Trophoblast cell (in vitro differentiated cells and primary cell): ENCODE measurements at regions not wholly inside any gene's neighbourhood (a gene's known extent, or its start where the extent isn't known, plus 50 kb on each side); places are given as distances from the start of the nearest gene placed in this dataset.

ENCODE experiments used
- DNase-seq, 2 donors: peaks; one replicate each; pipeline ENCODE4 v3.0.0-alpha.2; 2016
- H2AFZ ChIP-seq: 2 replicates; pipeline ENCODE4 v1.6.1; 2013; ENCODE audit warnings: low read length, moderate library complexity, mild to moderate bottlenecking; ENCODE audit not compliant: insufficient read depth, poor library complexity
- H2AK5ac ChIP-seq: 2 replicates; pipeline ENCODE4 v1.6.1; 2013; ENCODE audit warnings: mild to moderate bottlenecking, low read length
- H2BK120ac ChIP-seq: 2 replicates; pipeline ENCODE4 v1.6.1; 2013; ENCODE audit warnings: low read length, mild to moderate bottlenecking, moderate library complexity; ENCODE audit not compliant: insufficient read depth, poor library complexity
- H2BK12ac ChIP-seq: 2 replicates; pipeline ENCODE4 v1.6.1; 2013; ENCODE audit warnings: mild to moderate bottlenecking, low read length, moderate library complexity
- H2BK5ac ChIP-seq: 2 replicates; pipeline ENCODE4 v1.6.1; 2013; ENCODE audit warnings: low read length, low read depth, moderate library complexity, mild to moderate bottlenecking; ENCODE audit not compliant: poor library complexity
- H3K14ac ChIP-seq: 2 replicates; pipeline ENCODE4 v1.6.1; 2013; ENCODE audit warnings: mild to moderate bottlenecking, low read length
- H3K18ac ChIP-seq: 2 replicates; pipeline ENCODE4 v1.6.1; 2013; ENCODE audit warnings: mild to moderate bottlenecking, low read length
- H3K23ac ChIP-seq: 2 replicates; pipeline ENCODE4 v1.6.1; 2013; ENCODE audit warnings: low read length
- H3K27ac ChIP-seq: 2 replicates; pipeline ENCODE4 v1.5.1; 2013; ENCODE audit warnings: low read depth, mild to moderate bottlenecking, inconsistent platforms, low read length, moderate library complexity
- H3K27me3 ChIP-seq: 2 replicates; pipeline ENCODE4 v1.6.1; 2013; ENCODE audit warnings: inconsistent platforms, mild to moderate bottlenecking, low read length, moderate library complexity; ENCODE audit not compliant: insufficient read depth
- H3K36me3 ChIP-seq, 2 experiments: 1 replicate in 1 of 2; 2 replicates in 1 of 2; pipeline ENCODE4 v1.6.1; 2013; ENCODE audit warnings: low read length in 2 of 2, mild to moderate bottlenecking in 2 of 2, moderate library complexity in 1 of 2; ENCODE audit not compliant: insufficient read depth in 2 of 2, control insufficient read depth in 1 of 2
- H3K4ac ChIP-seq: 2 replicates; pipeline ENCODE4 v1.6.1; 2013; ENCODE audit warnings: low read depth, mild to moderate bottlenecking, low read length, moderate library complexity
- H3K4me1 ChIP-seq, 2 experiments: 1 replicate in 1 of 2; 2 replicates in 1 of 2; pipeline ENCODE4 v1.6.1; 2013; ENCODE audit warnings: low read length in 2 of 2, mild to moderate bottlenecking in 2 of 2, moderate library complexity in 1 of 2; ENCODE audit not compliant: insufficient read depth in 2 of 2, control insufficient read depth in 1 of 2
- H3K4me2 ChIP-seq: 2 replicates; pipeline ENCODE4 v1.6.1; 2013; ENCODE audit warnings: inconsistent platforms, mild to moderate bottlenecking, low read length, moderate library complexity
- H3K4me3 ChIP-seq: 2 replicates; pipeline ENCODE4 v1.5.1; 2013; ENCODE audit warnings: mild to moderate bottlenecking, low read depth, low read length, inconsistent platforms
- H3K79me1 ChIP-seq: one replicate; pipeline ENCODE4 v1.6.1; 2013; ENCODE audit warnings: low read length
- H3K79me2 ChIP-seq: 2 replicates; pipeline ENCODE4 v1.6.1; 2013; ENCODE audit warnings: low read length, mild to moderate bottlenecking; ENCODE audit not compliant: control insufficient read depth, insufficient read depth, poor library complexity
- H3K9ac ChIP-seq: 2 replicates; pipeline ENCODE4 v1.6.1; 2013; ENCODE audit warnings: mild to moderate bottlenecking, low read length
- H3K9me3 ChIP-seq: 2 replicates; pipeline ENCODE4 v1.6.1; 2013; ENCODE audit warnings: low read depth, mild to moderate bottlenecking, control low read depth, inconsistent platforms, low read length; ENCODE audit not compliant: insufficient read depth
- H4K12ac ChIP-seq: 2 replicates; pipeline ENCODE4 v1.6.1; 2013; ENCODE audit warnings: low read depth, mild to moderate bottlenecking, low read length, moderate library complexity
- H4K8ac ChIP-seq: 2 replicates; pipeline ENCODE4 v1.6.1; 2013; ENCODE audit warnings: low read depth, mild to moderate bottlenecking, low read length, moderate library complexity
- H4K91ac ChIP-seq: one replicate; pipeline ENCODE4 v1.6.1; 2013; ENCODE audit warnings: low read depth, mild to moderate bottlenecking, low read length, moderate library complexity
- WGBS: extraction: QIAGEN DNeasy Blood & Tissue Kit; methylation state at CpG from one replicate; pipeline ENCODE4 v1.1.7; 2013; ENCODE audit warnings: missing lambda C conversion rate; ENCODE audit not compliant: insufficient read length, insufficient coverage; ENCODE audit errors: extremely low coverage; 5-methylcytosine and 5-hydroxymethylcytosine counted together

DNA sequence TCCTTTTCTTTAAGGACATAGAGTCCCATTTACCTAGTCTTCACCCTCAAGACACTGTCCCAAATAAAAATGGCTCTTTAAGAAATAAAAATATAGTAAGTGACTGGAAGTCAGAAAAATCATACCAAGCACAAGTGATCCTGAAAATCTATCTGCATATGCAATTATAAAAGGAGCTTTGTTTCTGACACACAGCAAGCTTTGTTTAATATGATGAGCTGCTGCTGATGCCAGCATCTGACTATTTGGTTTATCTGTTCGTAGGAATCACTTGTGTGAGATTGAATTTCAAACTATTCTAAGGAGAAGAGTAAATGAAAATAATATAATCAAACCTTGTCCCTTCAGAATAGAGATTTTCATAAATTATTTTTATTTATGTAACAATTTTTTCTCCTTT, 332.4 kb downstream of the PCDH7 start:
- no peak overlapping the region for H2AFZ ChIP-seq
- H3K27me3 ChIP-seq, result no peaks in the 10 kb centered on the region
- no peak for DNase-seq
- no peak overlapping the region for H2AK5ac ChIP-seq
- no peaks in the 10 kb centered on the region for H3K9me3 ChIP-seq
- H3K27ac ChIP-seq, result no peak overlapping the region
- H2BK5ac ChIP-seq, result no peak overlapping the region
- H3K14ac ChIP-seq, result no peak overlapping the region
- no peaks in the 10 kb centered on the region for H3K36me3 ChIP-seq
- WGBS, result no CpG with 5 or more reads among the region's 1 CpG
- no peak overlapping the region for H2BK12ac ChIP-seq
- H3K4me2 ChIP-seq, result no peak overlapping the region
- no peaks in the 10 kb centered on the region for H3K79me2 ChIP-seq
- H2BK120ac ChIP-seq, result no peak overlapping the region
- H3K18ac ChIP-seq, result no peak overlapping the region
- H3K4me3 ChIP-seq, result no peak overlapping the region
- H3K4ac ChIP-seq, result no peak overlapping the region
- H3K4me1 ChIP-seq, result no peaks in the 10 kb centered on the region
- H3K23ac ChIP-seq, result no peak overlapping the region
- no peaks in the 10 kb centered on the region for H3K79me1 ChIP-seq
- H4K8ac ChIP-seq, result no peak overlapping the region
- no peak overlapping the region for H3K9ac ChIP-seq
- no peak overlapping the region for H4K12ac ChIP-seq
- no peak overlapping the region for H4K91ac ChIP-seq

DNA sequence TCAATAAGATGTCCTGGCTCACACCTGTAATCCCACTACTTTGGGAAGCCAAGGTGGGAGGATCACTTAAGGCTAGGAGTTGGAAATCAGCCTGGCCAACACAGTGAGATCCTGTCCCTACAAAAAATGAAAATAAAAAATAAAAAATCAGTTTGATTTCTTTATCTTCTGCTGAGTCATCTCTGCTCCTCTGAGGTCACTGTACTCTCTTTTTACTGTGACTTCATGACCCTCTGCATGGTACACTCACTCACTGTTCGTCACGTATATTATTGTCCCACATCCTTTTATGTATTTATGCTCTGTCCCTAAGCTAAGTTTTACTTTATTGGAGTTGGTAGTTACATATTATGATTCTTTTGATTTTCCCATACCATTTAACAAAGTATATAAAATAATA, 333.3 kb downstream of the PCDH7 start:
- Histone ChIP-seq H3K27me3 (no peaks in the 10 kb centered on the region), H3K36me3 (no peaks in the 10 kb centered on the region)

DNA sequence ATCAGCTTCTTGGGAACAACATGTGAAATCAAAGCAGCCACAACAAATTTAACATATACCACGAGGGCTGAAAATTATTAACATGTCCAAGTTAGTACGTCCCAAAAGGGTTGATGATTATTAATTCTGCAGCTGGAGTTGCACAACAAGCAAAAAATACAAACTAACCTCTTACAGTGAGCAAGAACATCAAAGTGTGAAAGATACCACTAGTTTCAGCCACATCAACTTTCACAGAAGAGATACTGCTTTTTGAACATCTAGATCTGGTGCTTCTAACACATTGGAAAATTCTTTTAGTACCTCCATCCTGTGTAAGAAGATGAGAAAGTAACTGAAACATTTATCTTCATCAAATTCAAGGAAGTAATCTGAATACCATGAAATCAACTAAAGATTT, 334.1 kb downstream of the PCDH7 start:
- Histone ChIP-seq H3K27ac (no peak overlapping the region), H3K9ac (no peak overlapping the region), H3K36me3 (no peaks in the 10 kb centered on the region), H2AFZ (no peak overlapping the region), H2BK12ac (no peak overlapping the region), H3K4me1 (no peaks in the 10 kb centered on the region), H3K79me1 (no peaks in the 10 kb centered on the region), H3K27me3 (no peaks in the 10 kb centered on the region), H3K9me3 (no peaks in the 10 kb centered on the region), H3K4ac (no peak overlapping the region), H4K91ac (no peak overlapping the region), H3K18ac (no peak overlapping the region), H3K14ac (no peak overlapping the region), H2AK5ac (no peak overlapping the region), H4K8ac (no peak overlapping the region), H3K4me3 (no peak overlapping the region), H4K12ac (no peak overlapping the region), H2BK120ac (no peak overlapping the region), H3K23ac (no peak overlapping the region), H3K79me2 (no peaks in the 10 kb centered on the region), H2BK5ac (no peak overlapping the region), H3K4me2 (no peak overlapping the region)
- WGBS, result no CpG with 5 or more reads among the region's 2 CpGs
- no peak for DNase-seq

More for the DNA sequence above, 333.3 kb downstream of the PCDH7 start:
- no peak overlapping the region for H2BK5ac ChIP-seq
- H4K8ac ChIP-seq, result no peak overlapping the region
- no peak overlapping the region for H3K4ac ChIP-seq
- no peak overlapping the region for H3K27ac ChIP-seq
- no peaks in the 10 kb centered on the region for H3K79me1 ChIP-seq
- H2AK5ac ChIP-seq, result no peak overlapping the region
- H2AFZ ChIP-seq, result no peak overlapping the region
- H3K9me3 ChIP-seq, result no peaks in the 10 kb centered on the region
- H3K23ac ChIP-seq, result no peak overlapping the region
- no CpG with 5 or more reads among the region's 2 CpGs for WGBS
- H3K79me2 ChIP-seq, result no peaks in the 10 kb centered on the region
- no peak overlapping the region for H3K9ac ChIP-seq
- no peak overlapping the region for H3K14ac ChIP-seq
- no peak overlapping the region for H3K4me3 ChIP-seq
- no peaks in the 10 kb centered on the region for H3K4me1 ChIP-seq
- H3K4me2 ChIP-seq, result no peak overlapping the region
- no peak overlapping the region for H3K18ac ChIP-seq
- H2BK12ac ChIP-seq, result no peak overlapping the region
- H4K12ac ChIP-seq, result no peak overlapping the region
- H4K91ac ChIP-seq, result no peak overlapping the region
- no peak overlapping the region for H2BK120ac ChIP-seq
- no peak for DNase-seq

DNA sequence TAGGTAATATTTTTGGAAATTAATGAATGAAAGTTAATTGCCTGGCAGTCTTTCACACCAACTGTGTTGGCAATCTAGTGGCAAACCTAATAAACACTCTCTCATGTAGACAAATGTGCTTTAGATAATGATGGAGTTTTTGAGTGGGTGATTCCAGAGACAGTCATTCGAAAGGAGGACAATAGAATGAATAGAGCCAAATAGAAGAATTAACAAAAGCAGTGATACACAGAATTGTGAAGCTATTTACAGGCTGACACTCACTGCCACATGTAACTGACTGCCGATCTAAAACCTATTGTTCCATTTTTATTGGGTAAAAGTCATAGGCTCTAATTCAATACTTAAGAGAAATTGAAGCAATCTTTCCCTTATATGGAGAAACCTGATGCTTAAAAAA, 338.5 kb downstream of the PCDH7 start:
- Histone ChIP-seq H3K9me3 (no peaks in the 10 kb centered on the region), H2BK120ac (no peak overlapping the region), H3K23ac (no peak overlapping the region), H2AFZ (no peak overlapping the region), H3K79me1 (no peaks in the 10 kb centered on the region), H3K27me3 (no peaks in the 10 kb centered on the region), H3K4ac (no peak overlapping the region), H4K8ac (no peak overlapping the region), H3K4me1 (no peaks in the 10 kb centered on the region), H2AK5ac (no peak overlapping the region), H2BK5ac (no peak overlapping the region), H4K12ac (no peak overlapping the region), H3K9ac (no peak overlapping the region), H2BK12ac (no peak overlapping the region), H3K4me3 (no peak overlapping the region), H3K14ac (no peak overlapping the region), H3K18ac (no peak overlapping the region), H4K91ac (no peak overlapping the region), H3K79me2 (no peaks in the 10 kb centered on the region), H3K36me3 (no peaks in the 10 kb centered on the region), H3K4me2 (no peak overlapping the region), H3K27ac (no peak overlapping the region)
- no peak for DNase-seq
- no CpG with 5 or more reads among the region's 2 CpGs for WGBS
